PFSK-1 (cell line): ENCODE measurements at regions not wholly inside any gene's neighbourhood (a gene's known extent, or its start where the extent isn't known, plus 50 kb on each side); places are given as distances from the start of the nearest gene placed in this dataset.

Source experiments
- POLR2AphosphoS5 ChIP-seq: IDR thresholded peaks from 2 replicates; pipeline ENCODE4 v1.6.1; 2012; ENCODE audit warnings: low read depth, mild to moderate bottlenecking, control low read depth, low read length, moderate library complexity
- SIN3A ChIP-seq: IDR thresholded peaks from 2 replicates; pipeline ENCODE4 v1.6.1; 2012; ENCODE audit warnings: mild to moderate bottlenecking, low read length, moderate library complexity, borderline replicate concordance; ENCODE audit not compliant: insufficient read depth
- TAF1 ChIP-seq: IDR thresholded peaks from 2 replicates; pipeline ENCODE4 v1.6.1; 2012; ENCODE audit warnings: low read length, control low read depth, borderline replicate concordance; ENCODE audit not compliant: insufficient read depth

- TF ChIP-seq SIN3A (no peak), POLR2AphosphoS5 (no peak), TAF1 (no peak)
Observed at GRCh38 chr9:31916591-31917241, 467.7 kb upstream of the ACO1 start.
